Ishikawa (cell line): ENCODE measurements at regions not wholly inside any gene's neighbourhood (a gene's known extent, or its start where the extent isn't known, plus 50 kb on each side); places are given as distances from the start of the nearest gene placed in this dataset.

Source experiments
- CEBPB ChIP-seq: IDR thresholded peaks from 2 replicates; pipeline ENCODE4 v1.6.1; 2012
- CREB1 ChIP-seq: IDR thresholded peaks from 2 replicates; pipeline ENCODE4 v1.6.1; 2012; ENCODE audit warnings: low read depth
- EGR1 ChIP-seq: IDR thresholded peaks from 2 replicates; pipeline ENCODE4 v1.6.1; 2012
- EP300 ChIP-seq: IDR thresholded peaks from 2 replicates; pipeline ENCODE4 v1.6.1; 2012; ENCODE audit warnings: borderline replicate concordance
- FOXM1 ChIP-seq: IDR thresholded peaks from 2 replicates; pipeline ENCODE4 v1.6.1; 2012; ENCODE audit warnings: low read depth, borderline replicate concordance
- MAX ChIP-seq: IDR thresholded peaks from 2 replicates; pipeline ENCODE4 v1.6.1; 2012
- NFIC ChIP-seq: IDR thresholded peaks from 2 replicates; pipeline ENCODE4 v1.6.1; 2012
- RAD21 ChIP-seq: IDR thresholded peaks from 2 replicates; pipeline ENCODE4 v1.6.1; 2012; ENCODE audit warnings: low read depth
- TAF1 ChIP-seq: IDR thresholded peaks from 2 replicates; pipeline ENCODE4 v1.6.1; 2012; ENCODE audit warnings: low read depth, mild to moderate bottlenecking
- TCF12 ChIP-seq: IDR thresholded peaks from 2 replicates; pipeline ENCODE4 v1.6.1; 2012; ENCODE audit warnings: low read depth
- TEAD4 ChIP-seq: IDR thresholded peaks from 2 replicates; pipeline ENCODE4 v1.6.1; 2012
- YY1 ChIP-seq: IDR thresholded peaks from 2 replicates; pipeline ENCODE4 v1.6.1; 2012; ENCODE audit warnings: low read depth
- ZBTB7A ChIP-seq: IDR thresholded peaks from 2 replicates; pipeline ENCODE4 v1.6.1; 2012; ENCODE audit warnings: low read depth
- TF ChIP-seq, protein P1 (sequence below): IDR thresholded peaks from 2 replicates; pipeline ENCODE4 v1.6.1; 2012; ENCODE audit warnings: low read depth, mild to moderate bottlenecking
- TF ChIP-seq, protein P2 (sequence below): IDR thresholded peaks from 2 replicates; pipeline ENCODE4 v1.6.1; 2012

DNA sequence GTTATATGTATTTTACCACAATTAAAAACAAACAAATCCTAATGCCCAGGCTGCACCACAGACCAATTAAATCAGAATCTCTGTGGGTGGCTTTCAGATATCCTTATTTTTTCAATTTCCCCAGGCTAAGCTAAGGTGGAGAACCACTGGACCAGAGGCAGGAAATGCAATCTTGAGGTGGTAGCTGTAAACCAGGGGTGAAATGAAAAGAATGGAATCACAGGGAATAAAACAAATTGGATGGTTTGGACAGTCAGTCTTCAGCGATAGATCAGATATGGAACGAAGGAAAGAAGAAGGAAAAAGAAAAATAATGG, 215.4 kb downstream of the KCNRG start:
- TF ChIP-seq FOXM1 = no peak
- no peak for TF ChIP-seq TAF1
- TF ChIP-seq NFIC = no peak
- no peak for TF ChIP-seq EP300
- no peak for TF ChIP-seq TCF12

- TF ChIP-seq YY1 (no peak), NFIC (no peak), TAF1 (no peak), MAX (no peak), TCF12 (no peak), RAD21 (no peak), EGR1 (no peak), TEAD4 (no peak), FOXM1 (no peak), ZBTB7A (no peak), CEBPB (no peak), CREB1 (no peak), EP300 (no peak)
- TF ChIP-seq, protein P1, sequence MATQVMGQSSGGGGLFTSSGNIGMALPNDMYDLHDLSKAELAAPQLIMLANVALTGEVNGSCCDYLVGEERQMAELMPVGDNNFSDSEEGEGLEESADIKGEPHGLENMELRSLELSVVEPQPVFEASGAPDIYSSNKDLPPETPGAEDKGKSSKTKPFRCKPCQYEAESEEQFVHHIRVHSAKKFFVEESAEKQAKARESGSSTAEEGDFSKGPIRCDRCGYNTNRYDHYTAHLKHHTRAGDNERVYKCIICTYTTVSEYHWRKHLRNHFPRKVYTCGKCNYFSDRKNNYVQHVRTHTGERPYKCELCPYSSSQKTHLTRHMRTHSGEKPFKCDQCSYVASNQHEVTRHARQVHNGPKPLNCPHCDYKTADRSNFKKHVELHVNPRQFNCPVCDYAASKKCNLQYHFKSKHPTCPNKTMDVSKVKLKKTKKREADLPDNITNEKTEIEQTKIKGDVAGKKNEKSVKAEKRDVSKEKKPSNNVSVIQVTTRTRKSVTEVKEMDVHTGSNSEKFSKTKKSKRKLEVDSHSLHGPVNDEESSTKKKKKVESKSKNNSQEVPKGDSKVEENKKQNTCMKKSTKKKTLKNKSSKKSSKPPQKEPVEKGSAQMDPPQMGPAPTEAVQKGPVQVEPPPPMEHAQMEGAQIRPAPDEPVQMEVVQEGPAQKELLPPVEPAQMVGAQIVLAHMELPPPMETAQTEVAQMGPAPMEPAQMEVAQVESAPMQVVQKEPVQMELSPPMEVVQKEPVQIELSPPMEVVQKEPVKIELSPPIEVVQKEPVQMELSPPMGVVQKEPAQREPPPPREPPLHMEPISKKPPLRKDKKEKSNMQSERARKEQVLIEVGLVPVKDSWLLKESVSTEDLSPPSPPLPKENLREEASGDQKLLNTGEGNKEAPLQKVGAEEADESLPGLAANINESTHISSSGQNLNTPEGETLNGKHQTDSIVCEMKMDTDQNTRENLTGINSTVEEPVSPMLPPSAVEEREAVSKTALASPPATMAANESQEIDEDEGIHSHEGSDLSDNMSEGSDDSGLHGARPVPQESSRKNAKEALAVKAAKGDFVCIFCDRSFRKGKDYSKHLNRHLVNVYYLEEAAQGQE = no peak
- TF ChIP-seq, protein P2, sequence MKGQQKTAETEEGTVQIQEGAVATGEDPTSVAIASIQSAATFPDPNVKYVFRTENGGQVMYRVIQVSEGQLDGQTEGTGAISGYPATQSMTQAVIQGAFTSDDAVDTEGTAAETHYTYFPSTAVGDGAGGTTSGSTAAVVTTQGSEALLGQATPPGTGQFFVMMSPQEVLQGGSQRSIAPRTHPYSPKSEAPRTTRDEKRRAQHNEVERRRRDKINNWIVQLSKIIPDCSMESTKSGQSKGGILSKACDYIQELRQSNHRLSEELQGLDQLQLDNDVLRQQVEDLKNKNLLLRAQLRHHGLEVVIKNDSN = no peak
These were observed 220.5 kb downstream of the KCNRG start for GRCh38 chr13:50235604-50236342.

GRCh38 chr13:50236898-50237318, 221.7 kb downstream of the KCNRG start:
- TF ChIP-seq, protein P1 = no peak
- no peak for TF ChIP-seq CREB1
- TF ChIP-seq EGR1 = no peak
- no peak for TF ChIP-seq ZBTB7A
- TF ChIP-seq MAX = no peak
- no peak for TF ChIP-seq TCF12
- no peak for TF ChIP-seq NFIC
- TF ChIP-seq TEAD4 = no peak
- no peak for TF ChIP-seq EP300
- no peak for TF ChIP-seq RAD21
- TF ChIP-seq FOXM1 = no peak
- TF ChIP-seq TAF1 = no peak
- TF ChIP-seq YY1 = no peak
- TF ChIP-seq, protein P2 = no peak
- TF ChIP-seq CEBPB = no peak

DNA sequence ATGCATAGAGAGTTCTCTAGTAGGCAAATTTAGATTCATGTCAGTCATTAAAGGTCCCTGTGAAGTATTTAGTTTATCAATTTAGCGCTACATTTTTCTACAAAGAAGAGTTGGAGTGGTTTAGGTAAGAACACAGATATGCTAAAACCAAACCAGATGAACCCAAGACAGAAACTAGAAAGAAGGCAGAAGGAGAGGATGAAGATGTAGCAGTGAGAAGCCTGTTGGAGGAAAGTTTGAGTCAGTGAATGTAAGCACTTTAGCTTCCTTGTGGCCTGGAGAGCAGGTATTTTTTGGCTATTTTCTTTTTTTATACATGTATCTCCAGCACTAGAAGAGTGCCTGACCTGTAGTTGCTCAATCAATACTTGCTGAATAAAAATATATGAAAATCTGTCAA, 223.7 kb downstream of the KCNRG start:
- TF ChIP-seq CREB1 = no peak
- no peak for TF ChIP-seq ZBTB7A
- TF ChIP-seq EGR1 = no peak
- TF ChIP-seq, protein P1 = no peak
- no peak for TF ChIP-seq MAX
- no peak for TF ChIP-seq TEAD4
- TF ChIP-seq, protein P2 = no peak
- TF ChIP-seq NFIC = no peak
- TF ChIP-seq RAD21 = no peak
- no peak for TF ChIP-seq TCF12
- TF ChIP-seq YY1 = no peak
- TF ChIP-seq TAF1 = no peak
- TF ChIP-seq CEBPB = no peak
- TF ChIP-seq FOXM1 = no peak
- no peak for TF ChIP-seq EP300
